AG09319 (cell line): ENCODE measurements at regions not wholly inside any gene's neighbourhood (a gene's known extent, or its start where the extent isn't known, plus 50 kb on each side); places are given as distances from the start of the nearest gene placed in this dataset.

Experiments used
- DNase-seq: peaks from one replicate; pipeline ENCODE4 v3.0.0-alpha.2; 2010; ENCODE audit warnings: low read depth; ENCODE audit errors: extremely low read depth
- TF ChIP-seq, protein P1 (sequence below): IDR thresholded peaks from 2 replicates; pipeline ENCODE4 v1.5.1; 2011; ENCODE audit warnings: low read depth, mild to moderate bottlenecking, inconsistent platforms, low read length, moderate library complexity

DNA sequence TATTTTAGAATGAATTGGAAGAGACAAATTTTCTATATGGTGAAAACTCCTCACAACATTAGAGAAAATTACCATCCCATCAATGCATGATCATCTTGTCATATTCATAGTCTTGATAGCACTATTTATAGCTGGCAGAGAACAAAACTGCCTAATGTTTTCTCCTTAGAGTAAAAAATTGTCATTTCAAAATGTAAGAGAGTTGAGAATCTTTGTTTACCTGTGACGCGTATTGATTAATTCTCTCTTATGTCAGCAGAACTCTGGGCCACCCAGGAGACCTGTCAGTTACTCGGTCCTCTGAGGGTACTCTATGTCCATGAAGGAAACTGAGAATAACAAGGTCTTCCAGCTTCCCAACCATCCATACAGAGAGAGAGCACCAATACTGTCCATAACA, 381.4 kb upstream of the ZP4 start:
- TF ChIP-seq, protein P1, sequence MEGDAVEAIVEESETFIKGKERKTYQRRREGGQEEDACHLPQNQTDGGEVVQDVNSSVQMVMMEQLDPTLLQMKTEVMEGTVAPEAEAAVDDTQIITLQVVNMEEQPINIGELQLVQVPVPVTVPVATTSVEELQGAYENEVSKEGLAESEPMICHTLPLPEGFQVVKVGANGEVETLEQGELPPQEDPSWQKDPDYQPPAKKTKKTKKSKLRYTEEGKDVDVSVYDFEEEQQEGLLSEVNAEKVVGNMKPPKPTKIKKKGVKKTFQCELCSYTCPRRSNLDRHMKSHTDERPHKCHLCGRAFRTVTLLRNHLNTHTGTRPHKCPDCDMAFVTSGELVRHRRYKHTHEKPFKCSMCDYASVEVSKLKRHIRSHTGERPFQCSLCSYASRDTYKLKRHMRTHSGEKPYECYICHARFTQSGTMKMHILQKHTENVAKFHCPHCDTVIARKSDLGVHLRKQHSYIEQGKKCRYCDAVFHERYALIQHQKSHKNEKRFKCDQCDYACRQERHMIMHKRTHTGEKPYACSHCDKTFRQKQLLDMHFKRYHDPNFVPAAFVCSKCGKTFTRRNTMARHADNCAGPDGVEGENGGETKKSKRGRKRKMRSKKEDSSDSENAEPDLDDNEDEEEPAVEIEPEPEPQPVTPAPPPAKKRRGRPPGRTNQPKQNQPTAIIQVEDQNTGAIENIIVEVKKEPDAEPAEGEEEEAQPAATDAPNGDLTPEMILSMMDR = no peak

DNA sequence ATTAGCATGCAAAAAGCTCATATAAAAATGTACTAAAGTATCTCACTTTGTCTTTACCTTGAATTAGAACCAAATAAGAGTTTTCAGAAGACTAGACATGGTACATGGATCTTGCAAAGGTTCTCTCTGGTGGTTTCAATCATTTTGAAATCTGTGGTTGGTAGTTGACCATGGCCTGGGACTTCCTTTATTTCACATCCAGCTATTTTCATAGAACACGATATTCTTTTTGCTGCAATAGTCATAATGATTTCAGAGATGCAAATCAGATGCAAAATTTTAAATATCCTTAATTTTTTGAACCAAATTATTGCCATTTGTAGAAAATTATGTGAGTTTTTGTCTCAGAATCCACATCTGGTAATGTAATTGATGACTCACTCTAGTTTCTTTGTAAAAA, 375.1 kb upstream of the ZP4 start:
- no peak for DNase-seq
- TF ChIP-seq, protein P1 = no peak

More for the DNA sequence above, 381.4 kb upstream of the ZP4 start:
- DNase-seq = no peak

DNA sequence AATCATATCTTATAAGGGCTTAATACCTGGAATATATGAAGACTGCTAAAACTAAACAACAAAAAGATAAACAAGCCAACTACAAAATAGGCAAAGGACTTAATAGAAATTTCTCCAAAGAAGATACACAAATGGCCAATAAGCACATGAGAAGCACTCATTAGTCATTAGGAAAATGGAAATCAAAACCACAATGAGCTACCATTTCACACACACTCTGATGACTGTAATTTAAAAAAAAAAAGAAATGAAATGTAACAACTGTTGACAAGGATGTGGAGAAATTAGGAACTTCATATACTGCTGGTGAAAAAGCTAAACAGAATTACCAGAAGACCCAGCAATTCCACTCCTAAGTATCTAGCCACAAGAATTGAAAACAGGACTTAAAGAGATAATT, 374.2 kb upstream of the ZP4 start:
- no peak for DNase-seq
- TF ChIP-seq, protein P1 = no peak

- no peak for DNase-seq
- TF ChIP-seq, protein P1 = no peak
These were observed 367.8 kb upstream of the ZP4 start for GRCh38 chr1:238258510-238258909.

GRCh38 chr1:238257018-238257621, 366.4 kb upstream of the ZP4 start:
- TF ChIP-seq, protein P1 = no peak
- no peak for DNase-seq

DNA sequence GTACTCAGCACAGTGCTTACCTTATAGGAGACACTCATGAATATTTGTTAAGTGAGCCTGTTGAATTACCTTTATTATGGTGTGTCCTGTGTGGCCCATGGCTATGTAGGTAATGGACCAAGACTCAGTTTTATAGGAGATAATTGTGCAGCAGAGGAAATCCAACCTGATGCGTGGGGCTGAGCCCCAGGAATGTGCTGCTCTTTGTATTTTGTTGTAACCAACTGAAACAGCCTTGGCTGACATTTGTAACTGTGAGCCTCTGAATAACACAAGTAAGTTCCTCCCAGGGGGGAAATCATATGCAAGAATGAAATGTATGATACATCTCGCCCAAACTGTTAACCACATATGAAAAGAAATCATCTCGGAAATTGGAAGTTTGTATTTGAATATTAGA, 364.2 kb upstream of the ZP4 start:
- TF ChIP-seq, protein P1 = no peak
- DNase-seq = no peak

- DNase-seq = no peak
These were observed 361.5 kb upstream of the ZP4 start for GRCh38 chr1:238252033-238252802.

More at GRCh38 chr1:238252033-238252802, 361.5 kb upstream of the ZP4 start:
- TF ChIP-seq, protein P1 = no peak
